HepG2 (cell line): ENCODE measurements at regions not wholly inside any gene's neighbourhood (a gene's known extent, or its start where the extent isn't known, plus 50 kb on each side); places are given as distances from the start of the nearest gene placed in this dataset.

Source experiments
- ATM ChIP-seq: fragments of 450-650 bp; IDR thresholded peaks from 2 replicates; pipeline ENCODE4 v1.7.1; 2017; ENCODE audit warnings: mild to moderate bottlenecking, borderline replicate concordance
- CTCF ChIP-seq: sonication (generic); formaldehyde crosslinking; IDR thresholded peaks from 2 replicates; pipeline ENCODE4 v1.5.0; 2020; ENCODE audit warnings: mild to moderate bottlenecking, missing genetic modification reagents, moderate library complexity
- E2F2 ChIP-seq: sonication (generic); formaldehyde crosslinking; IDR thresholded peaks from 2 replicates; pipeline ENCODE4 v1.4.0; 2020; ENCODE audit warnings: missing genetic modification reagents, borderline replicate concordance
- IKZF1 ChIP-seq: fragments of 450-650 bp; IDR thresholded peaks from 2 replicates; pipeline ENCODE4 v1.7.1; 2016
- MYC ChIP-seq: sonication (generic); formaldehyde crosslinking; IDR thresholded peaks from 2 replicates; pipeline ENCODE4 v1.9.0; 2021; ENCODE audit warnings: missing genetic modification reagents, borderline replicate concordance
- MZF1 ChIP-seq: sonication (generic); formaldehyde crosslinking; IDR thresholded peaks from 2 replicates; pipeline ENCODE4 v1.8.1; 2023; ENCODE audit warnings: mild to moderate bottlenecking, missing genetic modification reagents, borderline replicate concordance
- POLR2AphosphoS5 ChIP-seq: IDR thresholded peaks from 2 replicates; pipeline ENCODE4 v1.6.1; 2012; ENCODE audit warnings: low read depth, low read length
- RAD21 ChIP-seq: fragments of 450-650 bp; formaldehyde crosslinking; IDR thresholded peaks from 2 replicates; pipeline ENCODE4 v1.5.0; 2020; ENCODE audit warnings: mild to moderate bottlenecking
- RFX3 ChIP-seq: IDR thresholded peaks from 2 replicates; pipeline ENCODE4 v1.6.1; 2016; ENCODE audit warnings: missing biosample characterization, missing genetic modification reagents
- RFXAP ChIP-seq: sonication (generic); formaldehyde crosslinking; IDR thresholded peaks from 2 replicates; pipeline ENCODE4 v1.4.0; 2020; ENCODE audit warnings: missing genetic modification reagents, borderline replicate concordance
- SNAPC2 ChIP-seq: sonication (generic); formaldehyde crosslinking; IDR thresholded peaks from 2 replicates; pipeline ENCODE4 v1.8.1; 2022; ENCODE audit warnings: mild to moderate bottlenecking, missing genetic modification reagents
- SUZ12 ChIP-seq: fragments of 150-350 bp; IDR thresholded peaks from 2 replicates; pipeline ENCODE4 v1.6.1; 2014; ENCODE audit warnings: low read depth, low read length
- WIZ ChIP-seq: sonication (generic); formaldehyde crosslinking; IDR thresholded peaks from 2 replicates; pipeline ENCODE4 v1.5.1; 2020; ENCODE audit warnings: mild to moderate bottlenecking, missing genetic modification reagents
- ZNF205 ChIP-seq: IDR thresholded peaks from 2 replicates; pipeline ENCODE4 v1.6.1; 2018; ENCODE audit warnings: missing biosample characterization, missing genetic modification reagents

- no peak for TF ChIP-seq CTCF (CRISPR knock-in tag)
- no peak for TF ChIP-seq POLR2AphosphoS5
- TF ChIP-seq MZF1 (CRISPR knock-in tag), result no peak
- TF ChIP-seq RFX3, result no peak
- no peak for TF ChIP-seq ZNF205
- TF ChIP-seq SNAPC2 (CRISPR knock-in tag), result no peak
- no peak for TF ChIP-seq MYC
- TF ChIP-seq E2F2 (CRISPR knock-in tag), result no peak
- no peak for TF ChIP-seq SUZ12
- TF ChIP-seq RAD21 (CRISPR knock-in tag), result no peak
- no peak for TF ChIP-seq RFXAP (CRISPR knock-in tag)
- TF ChIP-seq IKZF1, result no peak
- TF ChIP-seq WIZ (CRISPR knock-in tag), result no peak
- no peak for TF ChIP-seq ATM
Measured at GRCh38 chr5:155070781-155071180, 57.2 kb downstream of the KIF4B start.
